H1 (cell line): ENCODE measurements at regions not wholly inside any gene's neighbourhood (a gene's known extent, or its start where the extent isn't known, plus 50 kb on each side); places are given as distances from the start of the nearest gene placed in this dataset.

Source experiments
- CTCF ChIA-PET: fragments of 300-600 bp; sonication (Branson Sonifier 250); formaldehyde crosslinking; loops from one replicate; lab custom pipeline; 2021; ENCODE audit not compliant: partially characterized antibody; lab: Charles Lee
- POLR2A ChIA-PET: fragments of 300-600 bp; sonication (Branson Sonifier 250); formaldehyde crosslinking; loops from one replicate; lab custom pipeline; 2021; ENCODE audit warnings: inconsistent platforms; ENCODE audit not compliant: partially characterized antibody; lab: Charles Lee
- DNase-seq, 2 experiments: peaks; one replicate each; pipeline versions ENCODE4 v3.0.0 to v3.0.0-alpha.2; 2010 to 2022; ENCODE audit warnings: low spot score in 2 of 2, low read depth in 1 of 2, mixed read lengths in 1 of 2
- FAIRE-seq: peaks from 2 replicates; lab custom pipeline; 2011; peaks lifted over from hg19 to GRCh38; lab: Jason Lieb, UNC
- H2AFZ ChIP-seq: 2 replicates; pipeline ENCODE4 v1.8.1; 2012; ENCODE audit warnings: low read length, inconsistent platforms
- H2AK5ac ChIP-seq: 2 replicates; pipeline ENCODE4 v1.6.1; 2013; ENCODE audit warnings: low read depth, low read length
- H2BK120ac ChIP-seq: replicated peaks from 2 replicates; pipeline ENCODE3; 2013; ENCODE audit warnings: low read depth, low read length, inconsistent platforms
- H2BK12ac ChIP-seq: 2 replicates; pipeline ENCODE4 v1.6.1; 2013; ENCODE audit warnings: low read depth, low read length
- H2BK15ac ChIP-seq: 2 replicates; pipeline ENCODE4 v1.6.1; 2013; ENCODE audit warnings: low read length
- H2BK20ac ChIP-seq: 2 replicates; pipeline ENCODE4 v1.6.1; 2013; ENCODE audit warnings: low read length
- H2BK5ac ChIP-seq: 2 replicates; pipeline ENCODE4 v1.6.1; 2013; ENCODE audit warnings: low read depth, low read length
- H3K14ac ChIP-seq: 2 replicates; pipeline ENCODE4 v1.6.1; 2013; ENCODE audit warnings: inconsistent platforms; ENCODE audit not compliant: insufficient read length
- H3K18ac ChIP-seq: 2 replicates; pipeline ENCODE4 v1.6.1; 2013; ENCODE audit warnings: low read length; ENCODE audit errors: extremely low read depth
- H3K23ac ChIP-seq: 2 replicates; pipeline ENCODE4 v1.6.1; 2013; ENCODE audit warnings: inconsistent platforms; ENCODE audit not compliant: insufficient read length
- H3K23me2 ChIP-seq: 2 replicates; pipeline ENCODE4 v1.6.1; 2013; ENCODE audit warnings: low read depth, low read length
- H3K27ac ChIP-seq: 2 replicates; pipeline ENCODE4 v1.6.1; 2011; ENCODE audit warnings: low read depth, low read length, inconsistent platforms
- H3K27me3 ChIP-seq, 4 experiments: replicated peaks in 1 of 4; 1 replicate in 1 of 4; 2 replicates in 3 of 4; pipeline versions ENCODE4 v1.6.1 to v1.8.1; 2011 to 2013; ENCODE audit warnings: low read length in 3 of 4, mild to moderate bottlenecking in 3 of 4, inconsistent platforms in 2 of 4, mixed read lengths in 2 of 4, moderate library complexity in 1 of 4; ENCODE audit not compliant: control insufficient read depth in 3 of 4, insufficient read depth in 3 of 4; ENCODE audit errors: extremely low read depth in 1 of 4
- H3K36me3 ChIP-seq, 4 experiments: 2 replicates each; pipeline versions ENCODE4 v1.6.1 to v1.8.1; 2011 to 2013; ENCODE audit warnings: mild to moderate bottlenecking in 4 of 4, low read length in 3 of 4, moderate library complexity in 2 of 4, control low read depth in 1 of 4, inconsistent platforms in 1 of 4; ENCODE audit not compliant: insufficient read depth in 4 of 4, control insufficient read depth in 2 of 4
- H3K4ac ChIP-seq: replicated peaks from 2 replicates; pipeline ENCODE3; 2013; ENCODE audit warnings: low read length, low read depth, mixed read lengths, inconsistent platforms; ENCODE audit not compliant: insufficient read length
- H3K4me1 ChIP-seq, 4 experiments: replicated peaks in 1 of 4; 1 replicate in 1 of 4; 2 replicates in 3 of 4; pipeline versions ENCODE4 v1.6.1 to v1.8.1; 2011 to 2013; ENCODE audit warnings: low read length in 3 of 4, inconsistent platforms in 2 of 4, mixed read lengths in 1 of 4; ENCODE audit not compliant: insufficient read depth in 4 of 4, control insufficient read depth in 3 of 4
- H3K4me2 ChIP-seq, 2 experiments: 2 replicates each; pipeline versions ENCODE4 v1.6.1 to v1.8.1; 2011 to 2013; ENCODE audit warnings: low read depth in 2 of 2, low read length in 2 of 2, control low read depth in 1 of 2, inconsistent platforms in 1 of 2, mild to moderate bottlenecking in 1 of 2; ENCODE audit not compliant: insufficient read depth in 1 of 2
- H3K4me3 ChIP-seq, 4 experiments: fragments of 200-600, 300-600 bp in 1 of 4; sonication (generic), shearing (Covaris generic), sonication (Bioruptor Twin) in 1 of 4; 2 replicates each; pipeline versions ENCODE4 v1.5.1 to v1.8.1; 2011 to 2016; ENCODE audit warnings: low read length in 4 of 4, low read depth in 3 of 4, control low read depth in 2 of 4, inconsistent platforms in 2 of 4, mild to moderate bottlenecking in 2 of 4, mixed read lengths in 1 of 4, moderate library complexity in 1 of 4; ENCODE audit not compliant: insufficient read depth in 2 of 4; ENCODE audit errors: extremely low read depth in 1 of 4
- H3K56ac ChIP-seq: replicated peaks from 2 replicates; pipeline ENCODE3; 2013; ENCODE audit warnings: low read depth, mild to moderate bottlenecking, mixed read lengths, low read length, inconsistent platforms; ENCODE audit not compliant: insufficient read length
- H3K79me1 ChIP-seq: 2 replicates; pipeline ENCODE4 v1.6.1; 2013; ENCODE audit warnings: low read depth, low read length, control low read depth
- H3K79me2 ChIP-seq, 2 experiments: 2 replicates each; pipeline versions ENCODE4 v1.6.1 to v1.8.1; 2012 to 2013; ENCODE audit warnings: low read length in 2 of 2, mild to moderate bottlenecking in 2 of 2, inconsistent platforms in 1 of 2; ENCODE audit not compliant: insufficient read depth in 2 of 2, control insufficient read depth in 1 of 2
- H3K9ac ChIP-seq, 4 experiments: replicated peaks in 1 of 4; 1 replicate in 1 of 4; 2 replicates in 3 of 4; pipeline versions ENCODE4 v1.6.1 to v1.8.1; 2011 to 2013; ENCODE audit warnings: low read depth in 3 of 4, low read length in 3 of 4, control low read depth in 2 of 4, mild to moderate bottlenecking in 2 of 4, moderate library complexity in 2 of 4, inconsistent platforms in 1 of 4; ENCODE audit errors: extremely low read depth in 1 of 4
- H3K9me3 ChIP-seq, 2 experiments: 2 replicates each; pipeline versions ENCODE4 v1.6.1 to v1.8.1; 2012 to 2013; ENCODE audit warnings: mild to moderate bottlenecking in 2 of 2, moderate library complexity in 2 of 2, control low read depth in 1 of 2, inconsistent platforms in 1 of 2, low read depth in 1 of 2, low read length in 1 of 2, mixed read lengths in 1 of 2; ENCODE audit not compliant: insufficient read depth in 2 of 2
- H4K20me1 ChIP-seq, 2 experiments: replicated peaks in 1 of 2; 2 replicates each; pipeline versions ENCODE3 to v1.8.1; 2011 to 2013; ENCODE audit warnings: inconsistent platforms in 2 of 2, low read length in 2 of 2, mild to moderate bottlenecking in 1 of 2; ENCODE audit not compliant: insufficient read depth in 2 of 2, control insufficient read depth in 1 of 2
- H4K5ac ChIP-seq: 2 replicates; pipeline ENCODE4 v1.6.1; 2013; ENCODE audit warnings: low read length, low read depth, mixed read lengths, inconsistent platforms; ENCODE audit not compliant: insufficient read length
- H4K8ac ChIP-seq: 2 replicates; pipeline ENCODE4 v1.8.0; 2013; ENCODE audit warnings: mild to moderate bottlenecking, moderate library complexity, low read length, inconsistent platforms; ENCODE audit not compliant: insufficient read depth; ENCODE audit errors: extremely low read depth
- H4K91ac ChIP-seq: replicated peaks from 2 replicates; pipeline ENCODE3; 2013; ENCODE audit warnings: low read length, mixed read lengths, inconsistent platforms; ENCODE audit not compliant: insufficient read length
- ATF3 ChIP-seq: IDR thresholded peaks from 2 replicates; pipeline ENCODE4 v1.6.1; 2011; ENCODE audit warnings: low read depth, mild to moderate bottlenecking, low read length; ENCODE audit not compliant: insufficient read depth
- BRCA1 ChIP-seq: IDR thresholded peaks from 2 replicates; pipeline ENCODE4 v1.6.1; 2012; ENCODE audit warnings: low read depth, low read length, improper control_type of control experiment
- CHD1 ChIP-seq: IDR thresholded peaks from 2 replicates; pipeline ENCODE4 v1.6.1; 2012; ENCODE audit warnings: low read depth, low read length, improper control_type of control experiment
- E2F6 ChIP-seq: IDR thresholded peaks from 2 replicates; pipeline ENCODE4 v1.6.1; 2012; ENCODE audit warnings: inconsistent platforms
- EGR1 ChIP-seq: IDR thresholded peaks from 2 replicates; pipeline ENCODE4 v1.6.1; 2011; ENCODE audit warnings: low read depth, low read length, borderline replicate concordance
- EP300 ChIP-seq, 2 experiments: IDR thresholded peaks; 1 replicate in 1 of 2; 2 replicates in 1 of 2; pipeline ENCODE4 v1.6.1; 2011 to 2012; ENCODE audit warnings: low read depth in 2 of 2, low read length in 2 of 2, mild to moderate bottlenecking in 2 of 2, borderline replicate concordance in 1 of 2, inconsistent platforms in 1 of 2, moderate library complexity in 1 of 2
- FOSL1 ChIP-seq: IDR thresholded peaks from 2 replicates; pipeline ENCODE4 v1.6.1; 2011; ENCODE audit warnings: mild to moderate bottlenecking, low read depth, low read length, moderate library complexity; ENCODE audit not compliant: insufficient read depth
- MAX ChIP-seq: IDR thresholded peaks from 2 replicates; pipeline ENCODE4 v1.6.1; 2012; ENCODE audit warnings: inconsistent platforms
- RBBP5 ChIP-seq: IDR thresholded peaks from 2 replicates; pipeline ENCODE4 v1.7.1; 2012; ENCODE audit warnings: low read depth, mild to moderate bottlenecking, inconsistent platforms, low read length, moderate library complexity, borderline replicate concordance
- RNF2 ChIP-seq: fragments of 200-900, 300-1000 bp; sonication (generic); IDR thresholded peaks from 2 replicates; pipeline ENCODE4 v1.7.1; 2016; ENCODE audit warnings: borderline replicate concordance, low read depth, mild to moderate bottlenecking, antibody characterized with exemption, low read length; ENCODE audit not compliant: poor library complexity, severe bottlenecking; ENCODE audit errors: missing control alignments
- SP4 ChIP-seq: IDR thresholded peaks from 2 replicates; pipeline ENCODE4 v1.6.1; 2012; ENCODE audit warnings: low read length, inconsistent platforms
- TAF1 ChIP-seq: IDR thresholded peaks from 2 replicates; pipeline ENCODE4 v1.6.1; 2011; ENCODE audit warnings: mild to moderate bottlenecking, low read depth, low read length
- YY1 ChIP-seq: IDR thresholded peaks from 2 replicates; pipeline ENCODE4 v1.6.1; 2011; ENCODE audit warnings: low read depth, mild to moderate bottlenecking, low read length
- WGBS, 2 experiments: shearing (Covaris generic) in 1 of 2; methylation state at CpG; one replicate each; pipeline versions ENCODE4 v1.1.6 to v1.1.7; 2013 to 2015; ENCODE audit warnings: low lambda C conversion rate in 2 of 2, mixed read lengths in 2 of 2, inconsistent platforms in 1 of 2, low coverage in 1 of 2, missing lambda C conversion rate in 1 of 2; ENCODE audit not compliant: insufficient replicate concordance in 2 of 2, insufficient coverage in 1 of 2, insufficient read length in 1 of 2; ENCODE audit errors: extremely low coverage in 1 of 2, missing lambda C conversion rate in 1 of 2; 5-methylcytosine and 5-hydroxymethylcytosine counted together

GRCh38 chr4:10196191-10196590 is 79.6 kb upstream of the WDR1 start:
- Histone ChIP-seq H4K20me1 (no peaks in the 10 kb centered on the region), H3K4ac (no peak overlapping the region), H4K5ac (no peak overlapping the region), H3K79me1 (no peaks in the 10 kb centered on the region), H3K36me3 (no peaks in the 10 kb centered on the region), H3K79me2 (no peaks in the 10 kb centered on the region), H4K8ac (no peak overlapping the region), H3K4me3 (no peak overlapping the region), H3K9me3 (no peaks in the 10 kb centered on the region), H2BK120ac (no peak overlapping the region), H3K27ac (no peak overlapping the region), H2BK5ac (no peak overlapping the region), H2AFZ (no peak overlapping the region), H2BK20ac (no peak overlapping the region), H3K23me2 (no peaks in the 10 kb centered on the region), H3K14ac (no peak overlapping the region), H3K4me1 (no peaks in the 10 kb centered on the region), H3K27me3 (no peaks in the 10 kb centered on the region), H2BK12ac (no peak overlapping the region), H2BK15ac (no peak overlapping the region), H3K9ac (no peak overlapping the region), H3K18ac (no peak overlapping the region), H4K91ac (no peak overlapping the region), H2AK5ac (no peak overlapping the region), H3K23ac (no peak overlapping the region), H3K56ac (no peak overlapping the region), H3K4me2 (no peak overlapping the region)
- no peak for TF ChIP-seq SP4
- TF ChIP-seq RBBP5, result no peak
- no peak for TF ChIP-seq BRCA1
- no peak for TF ChIP-seq EGR1
- TF ChIP-seq TAF1, result no peak
- no peak for TF ChIP-seq E2F6
- TF ChIP-seq CHD1, result no peak
- TF ChIP-seq ATF3, result no peak
- TF ChIP-seq YY1, result no peak
- no peak for TF ChIP-seq EP300 (IDR thresholded peaks at IDR 0.05; ENCODE audit: borderline replicate concordance in 1 of 2, low read depth in 2 of 2, low read length in 2 of 2)
- no peak for TF ChIP-seq RNF2
- TF ChIP-seq FOSL1, result no peak
- TF ChIP-seq MAX, result no peak
- ChIA-PET CTCF (interaction anchor here (0.6 kb wide), 1 partner anchor 230 kb away, joined by 3 read pairs; no protein-coding TSS in a partner anchor), POLR2A (interaction anchor here (1.1 kb wide), 1 partner anchor 31 kb away, joined by 3 read pairs; no protein-coding TSS in a partner anchor)
- no peak for FAIRE-seq
- no peak for DNase-seq
- 95% methylated on average over 1 of the region's 1 CpG; no CpG with 5 or more reads in 1 of the 2 experiments for WGBS, 2 experiments
